ENCODE measurements at regions not wholly inside any gene's neighbourhood (a gene's known extent, or its start where the extent isn't known, plus 50 kb on each side); places are given as distances from the start of the nearest gene placed in this dataset.

GRCh38 chr1:234858722-234859121 is 248.7 kb upstream of the IRF2BP2 start:
- Histone ChIP-seq H3K4me3 (ENCODE audit: low read depth, low read length) (no peak overlapping the region), H3K36me3 (ENCODE audit: control insufficient read depth, insufficient read depth, low read length) (no peaks in the 10 kb centered on the region), H3K27me3 (ENCODE audit: control insufficient read depth, insufficient read depth, low read length) (no peaks in the 10 kb centered on the region)
- ChIA-PET POLR2A (no interaction called here), CTCF (interaction anchor here (0.6 to 1.5 kb wide), 2 partner anchors 14 to 224 kb away, joined by 3 to 4 read pairs; no protein-coding TSS in a partner anchor)
- no peak for TF ChIP-seq CTCF (IDR thresholded peaks at IDR 0.05; ENCODE audit: insufficient read depth, low read depth, low read length)
- DNase-seq (ENCODE audit: low read depth) = no peak

- POLR2A ChIA-PET = no interaction called here
- no peak for DNase-seq (ENCODE audit: low read depth)
- TF ChIP-seq CTCF (IDR thresholded peaks at IDR 0.05; ENCODE audit: insufficient read depth, low read depth, low read length) = no peak
- Histone ChIP-seq H3K36me3 (ENCODE audit: control insufficient read depth, insufficient read depth, low read length) (no peaks in the 10 kb centered on the region), H3K27me3 (ENCODE audit: control insufficient read depth, insufficient read depth, low read length) (no peaks in the 10 kb centered on the region; the same call in 1 of the 2 replicates), H3K4me3 (ENCODE audit: low read depth, low read length) (no peak overlapping the region)
- CTCF ChIA-PET = no interaction called here
These were observed 246.9 kb upstream of the IRF2BP2 start for GRCh38 chr1:234856845-234857245.

- no peak for TF ChIP-seq CTCF (IDR thresholded peaks at IDR 0.05; ENCODE audit: insufficient read depth, low read depth, low read length)
- no peaks in the 10 kb centered on the region for H3K36me3 ChIP-seq (ENCODE audit: control insufficient read depth, insufficient read depth, low read length)
- ChIA-PET POLR2A (no interaction called here), CTCF (no interaction called here)
- H3K4me3 ChIP-seq (ENCODE audit: low read depth, low read length) = no peak overlapping the region
- DNase-seq (ENCODE audit: low read depth) = no peak
- no peaks in the 10 kb centered on the region; the same call in 1 of the 2 replicates for H3K27me3 ChIP-seq (ENCODE audit: control insufficient read depth, insufficient read depth, low read length)
These were observed 245.9 kb upstream of the IRF2BP2 start for GRCh38 chr1:234855851-234856250.

- Histone ChIP-seq H3K4me3 (ENCODE audit: low read depth, low read length) (no peak overlapping the region), H3K27me3 (ENCODE audit: control insufficient read depth, insufficient read depth, low read length) (no peaks in the 10 kb centered on the region; the same call in 1 of the 2 replicates), H3K36me3 (ENCODE audit: control insufficient read depth, insufficient read depth, low read length) (no peaks in the 10 kb centered on the region)
- POLR2A ChIA-PET = no interaction called here
- CTCF ChIA-PET = no interaction called here
- no peak for DNase-seq (ENCODE audit: low read depth)
- TF ChIP-seq CTCF (IDR thresholded peaks at IDR 0.05; ENCODE audit: insufficient read depth, low read depth, low read length) = no peak
These were observed 244.7 kb upstream of the IRF2BP2 start for GRCh38 chr1:234854645-234855039.

GRCh38 chr1:234853906-234854644 is 244.1 kb upstream of the IRF2BP2 start:
- no peaks in the 10 kb centered on the region; the same call in 1 of the 2 replicates for H3K27me3 ChIP-seq (ENCODE audit: control insufficient read depth, insufficient read depth, low read length)
- ChIA-PET CTCF (no interaction called here), POLR2A (no interaction called here)
- H3K4me3 ChIP-seq (ENCODE audit: low read depth, low read length) = no peak overlapping the region
- no peak for TF ChIP-seq CTCF (IDR thresholded peaks at IDR 0.05; ENCODE audit: insufficient read depth, low read depth, low read length)
- no peaks in the 10 kb centered on the region for H3K36me3 ChIP-seq (ENCODE audit: control insufficient read depth, insufficient read depth, low read length)
- DNase-seq (ENCODE audit: low read depth) = no peak

All from BJ (cell line).